ENCODE measurements at regions not wholly inside any gene's neighbourhood (a gene's known extent, or its start where the extent isn't known, plus 50 kb on each side); places are given as distances from the start of the nearest gene placed in this dataset.

DNA sequence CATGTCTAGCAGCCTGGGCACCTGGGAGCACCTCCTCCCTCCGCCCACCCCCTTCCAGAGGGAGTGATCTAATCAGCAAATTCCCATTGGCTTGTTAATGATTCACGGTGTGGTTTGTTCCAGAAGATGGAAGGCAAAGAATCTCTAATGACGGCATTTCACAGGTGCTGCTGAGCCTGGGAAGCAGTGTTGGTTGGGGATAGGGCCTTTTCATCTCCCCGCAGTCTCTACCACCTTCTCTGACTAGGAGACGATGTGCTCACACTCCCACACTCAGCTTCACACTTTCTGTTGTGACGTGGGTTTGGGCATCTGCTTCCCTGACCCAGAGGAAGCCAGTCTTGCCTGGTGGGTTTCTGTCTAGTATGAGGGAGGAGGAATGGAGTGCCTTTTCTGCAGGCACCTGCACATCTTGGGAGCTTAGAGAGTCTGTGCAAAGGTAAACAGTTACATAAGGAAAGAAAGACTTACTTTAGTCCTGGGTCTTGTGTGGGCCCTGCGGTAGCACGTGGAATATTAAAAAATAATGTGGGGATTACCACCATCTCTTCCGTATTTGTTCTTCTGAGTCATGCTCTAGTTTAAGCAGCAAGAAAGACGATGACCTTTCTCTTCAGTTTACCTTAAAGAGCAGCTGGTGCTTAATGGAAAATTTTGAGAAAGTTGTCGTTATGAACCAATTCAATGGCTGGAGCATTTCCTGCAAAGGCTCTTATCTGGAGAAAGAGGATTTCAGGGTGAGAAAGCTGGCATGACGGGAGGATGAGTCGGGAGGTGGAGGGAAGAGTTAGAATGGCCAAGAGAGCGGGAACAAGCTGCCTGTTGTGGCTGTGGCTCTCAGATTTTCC is 70.6 kb upstream of the ARHGAP5 start:
- no peak for DNase-seq

DNA sequence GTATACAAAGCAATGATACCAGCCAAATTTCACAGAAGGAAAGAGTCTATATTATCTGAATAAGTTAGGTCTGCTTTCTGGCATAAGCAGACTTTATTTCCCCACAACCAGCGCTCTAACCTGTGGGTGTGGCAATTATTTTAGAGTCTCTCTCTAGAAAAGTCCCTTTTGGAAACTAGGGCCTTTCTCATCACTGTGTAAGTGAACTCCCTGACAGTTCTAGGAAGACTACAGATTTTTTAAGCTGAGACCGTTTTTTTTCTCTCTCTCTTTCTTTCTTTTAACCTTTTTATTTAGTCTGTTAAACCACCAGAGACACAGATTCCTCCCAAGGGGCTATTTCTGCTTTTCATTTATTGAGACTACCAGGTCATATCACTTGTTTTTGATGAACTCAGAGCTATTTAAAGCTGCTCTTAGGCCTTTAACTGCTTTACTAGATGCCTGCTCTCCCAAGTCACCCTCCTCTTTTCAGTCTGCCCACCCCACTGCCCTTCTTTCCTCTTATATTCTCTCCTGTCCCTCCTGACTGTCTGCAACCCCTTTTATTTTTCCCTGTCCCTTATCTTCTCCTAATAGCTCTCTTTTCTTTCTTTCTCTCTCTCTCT is 69.2 kb upstream of the ARHGAP5 start:
- DNase-seq = no peak

DNA sequence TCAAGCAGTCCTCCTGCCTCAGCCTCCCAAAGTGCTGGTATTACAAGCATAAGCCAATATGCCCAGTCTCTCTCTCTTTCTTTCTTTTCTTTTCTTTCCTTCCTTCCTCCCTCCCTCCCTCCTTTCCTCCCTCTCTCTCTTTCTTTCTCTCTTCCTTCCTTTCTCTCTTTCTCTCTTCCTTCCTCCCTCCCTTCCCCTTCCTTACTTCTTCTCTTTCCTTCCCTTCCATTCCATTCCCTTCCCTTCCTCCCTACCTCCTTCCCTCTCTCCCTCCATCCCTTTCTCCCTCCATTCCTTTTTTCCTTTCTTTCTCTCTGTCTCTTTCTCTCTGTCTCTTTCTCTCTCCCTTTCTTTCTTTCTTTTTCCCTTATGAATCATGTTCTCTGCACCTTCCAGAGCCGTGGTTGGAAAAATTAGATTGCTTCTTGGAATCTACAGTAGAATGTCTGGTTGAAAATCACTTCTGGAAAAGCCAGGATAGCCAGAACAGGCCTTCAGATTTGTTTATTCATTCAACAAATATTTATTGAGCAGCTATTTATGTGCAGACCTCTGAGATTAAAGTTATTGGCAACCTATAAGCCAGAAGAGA is 68.4 kb upstream of the ARHGAP5 start:
- DNase-seq = no peak

DNA sequence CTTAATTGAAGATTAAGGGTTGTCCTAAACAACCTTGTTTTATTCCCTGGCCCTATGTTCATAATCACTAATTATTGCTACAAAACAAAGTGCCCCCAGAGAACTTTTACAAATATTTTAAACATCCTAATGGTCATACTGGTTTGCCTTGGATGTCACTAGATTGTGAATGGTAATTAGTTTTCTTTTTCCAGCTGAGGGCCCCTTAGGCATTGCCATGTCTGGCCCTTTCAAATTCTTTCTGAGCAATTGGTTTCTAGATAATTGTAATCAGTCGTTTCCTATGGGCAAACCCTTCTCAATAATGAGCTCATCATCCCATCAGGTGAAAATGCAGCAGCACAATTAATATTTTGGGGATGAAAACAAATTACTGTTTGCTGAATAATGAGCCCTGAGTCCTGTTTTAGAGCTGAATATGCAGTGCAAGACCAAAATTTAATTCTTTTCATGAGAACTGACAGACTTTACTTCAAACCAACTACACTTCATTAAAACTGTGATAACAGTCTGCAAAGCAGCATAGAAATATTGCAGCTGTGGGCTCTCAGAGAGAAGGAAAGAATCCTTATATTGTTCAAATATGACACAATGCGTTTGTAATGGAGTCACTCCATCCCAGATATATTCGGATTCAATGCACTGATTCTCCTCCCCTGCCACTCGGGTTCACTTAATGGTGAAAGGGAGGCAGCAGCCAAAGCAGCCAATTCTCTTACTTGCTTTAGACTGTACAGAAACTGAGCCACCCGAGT is 67.7 kb upstream of the ARHGAP5 start:
- no peak for DNase-seq

DNA sequence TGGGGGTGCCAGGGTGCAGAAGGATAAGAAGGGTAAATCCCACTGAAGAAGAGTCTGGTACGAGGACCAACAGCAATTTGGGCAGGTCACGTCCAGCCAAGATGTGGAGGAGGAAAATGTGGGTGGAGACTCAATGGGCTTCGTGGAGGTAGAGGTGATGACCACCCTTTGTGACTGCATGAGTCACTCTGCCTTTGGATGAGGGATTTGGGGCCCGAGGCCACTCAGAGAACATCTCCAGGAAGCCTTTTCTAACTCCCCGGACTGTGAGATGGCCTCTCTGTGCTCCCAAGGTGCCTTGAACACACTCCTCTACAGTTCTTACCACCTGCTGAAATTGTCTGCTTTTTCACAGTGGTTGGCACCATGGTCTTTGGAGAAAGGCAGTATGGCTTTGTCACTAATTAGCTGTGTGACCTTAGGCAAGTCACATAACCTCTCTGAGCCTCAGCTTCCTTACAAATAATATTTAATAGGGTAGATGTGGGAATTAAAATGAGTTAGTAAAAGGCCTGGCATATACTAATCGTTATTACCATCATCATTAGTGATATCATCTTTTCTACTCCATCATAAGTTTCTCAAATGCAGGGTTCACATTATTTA is 67.0 kb upstream of the ARHGAP5 start:
- no peak for DNase-seq

DNA sequence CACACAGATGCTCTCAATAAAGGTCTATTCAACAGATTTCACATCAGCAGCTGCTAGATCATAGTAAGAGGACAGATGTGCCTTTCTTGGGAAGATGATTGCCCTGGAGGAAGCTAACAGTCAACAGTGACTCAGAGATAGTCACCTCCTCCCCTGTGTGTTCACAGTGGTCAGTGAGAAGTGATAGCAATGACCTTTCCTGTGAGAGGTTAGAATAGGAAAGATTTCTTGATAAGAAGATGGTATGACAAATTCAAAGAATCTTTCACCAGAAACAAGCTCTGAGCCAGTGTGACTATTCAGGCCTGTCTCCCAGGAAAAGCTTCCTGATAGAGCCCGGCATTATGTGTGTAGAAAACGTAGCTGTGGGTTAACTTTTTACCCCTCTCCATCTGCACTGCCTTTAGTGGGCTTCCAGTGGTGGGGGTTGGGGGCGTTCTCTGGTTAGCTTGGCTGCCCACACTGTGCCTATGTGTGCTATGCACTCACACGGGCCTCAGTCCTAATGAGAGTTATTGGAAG is 66.4 kb upstream of the ARHGAP5 start:
- no peak for DNase-seq

DNA sequence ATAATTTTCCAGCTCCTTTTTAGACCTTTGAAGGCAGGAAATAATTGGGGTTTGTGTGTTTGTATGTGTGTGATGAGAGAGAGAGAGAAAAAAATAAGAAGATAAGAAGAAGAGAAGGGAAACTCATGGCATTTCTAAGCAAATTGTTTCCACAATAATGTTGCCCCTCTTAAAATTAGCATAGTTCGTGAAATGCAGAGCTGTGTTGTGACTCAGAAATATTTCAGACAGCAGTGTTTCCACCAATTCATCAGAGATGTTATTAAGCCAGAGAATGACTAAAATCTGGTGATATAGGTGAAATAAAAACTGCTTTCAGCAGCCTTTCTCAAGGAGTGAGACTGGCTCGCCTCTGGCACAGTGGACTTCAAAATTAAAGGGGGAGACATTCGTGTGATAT is 65.9 kb upstream of the ARHGAP5 start:
- no peak for DNase-seq

DNA sequence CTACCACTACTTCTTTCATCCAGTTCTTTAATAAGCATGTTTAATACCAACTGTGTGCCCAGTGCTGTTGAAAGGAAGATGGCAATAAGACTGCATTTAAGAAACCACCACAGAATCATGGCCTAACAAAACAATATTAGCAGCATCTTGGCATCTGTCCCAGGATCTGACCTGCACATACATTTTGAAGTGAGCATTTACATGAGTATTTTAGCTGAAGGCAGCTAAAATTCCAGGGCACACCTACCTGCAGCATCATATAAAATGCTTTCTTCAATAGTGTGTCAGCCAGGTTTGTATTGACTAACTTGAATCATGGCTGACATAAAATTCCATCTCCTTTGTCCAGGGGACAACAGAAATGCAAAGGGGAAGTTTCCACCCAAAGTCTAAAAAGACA is 65.0 kb upstream of the ARHGAP5 start:
- no peak for DNase-seq

DNA sequence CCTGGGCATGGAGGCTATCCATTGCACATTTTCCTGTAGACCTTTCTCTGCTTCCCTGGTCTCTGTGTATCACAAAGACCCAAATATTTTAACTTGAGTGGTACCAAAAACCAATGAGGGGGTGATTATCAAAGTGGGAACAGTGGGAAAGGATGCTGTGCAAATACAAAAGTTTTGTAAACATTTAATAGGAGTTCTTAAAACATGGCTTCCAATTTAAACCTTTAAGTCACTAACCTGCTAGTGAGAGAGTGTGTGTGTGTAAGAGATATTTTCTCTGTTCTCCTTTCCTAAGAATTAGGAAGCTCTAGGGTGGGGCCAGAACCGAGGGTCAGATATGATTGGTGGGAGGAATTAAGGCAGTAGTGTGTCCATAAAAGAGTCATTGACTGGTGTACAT is 64.5 kb upstream of the ARHGAP5 start:
- DNase-seq = no peak

DNA sequence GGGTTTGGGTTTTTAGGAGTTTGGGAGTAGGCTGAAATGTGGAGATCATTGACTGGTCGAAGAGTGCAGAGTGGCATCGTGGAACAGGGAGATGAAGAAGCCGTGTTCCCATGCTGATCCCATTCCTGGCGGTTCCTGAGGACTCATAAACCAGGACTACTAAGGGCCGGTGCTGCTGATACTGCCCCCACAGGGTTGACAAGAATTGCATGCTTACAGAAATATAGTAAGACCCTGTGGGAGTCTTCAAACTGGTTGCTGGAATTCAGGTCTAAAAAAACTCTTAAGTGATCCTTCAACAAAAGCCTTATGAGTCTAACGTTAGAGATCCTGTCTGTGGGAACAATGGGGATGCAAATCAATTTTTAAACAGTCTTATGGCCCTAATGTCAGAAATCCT is 64.0 kb upstream of the ARHGAP5 start:
- no peak for DNase-seq

DNA sequence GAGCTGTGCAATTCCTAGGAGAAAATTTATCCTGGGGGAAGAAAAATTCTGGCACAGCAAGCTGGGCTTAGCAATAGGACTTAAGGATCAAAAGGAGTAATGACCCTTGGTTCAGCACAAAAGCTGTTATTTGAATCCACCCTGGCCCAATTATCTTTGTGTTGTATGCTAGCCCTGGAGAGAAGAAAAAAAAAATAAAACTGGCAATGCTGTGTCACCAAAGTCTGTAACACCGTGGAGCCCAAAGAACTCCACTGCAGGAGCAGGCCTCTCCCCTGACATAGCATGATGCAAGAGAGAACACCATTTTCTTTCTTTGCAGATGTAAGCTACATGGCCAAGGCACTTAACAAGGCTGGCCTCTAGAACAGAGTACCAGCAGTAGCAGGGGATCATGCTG is 63.0 kb upstream of the ARHGAP5 start:
- no peak for DNase-seq

DNA sequence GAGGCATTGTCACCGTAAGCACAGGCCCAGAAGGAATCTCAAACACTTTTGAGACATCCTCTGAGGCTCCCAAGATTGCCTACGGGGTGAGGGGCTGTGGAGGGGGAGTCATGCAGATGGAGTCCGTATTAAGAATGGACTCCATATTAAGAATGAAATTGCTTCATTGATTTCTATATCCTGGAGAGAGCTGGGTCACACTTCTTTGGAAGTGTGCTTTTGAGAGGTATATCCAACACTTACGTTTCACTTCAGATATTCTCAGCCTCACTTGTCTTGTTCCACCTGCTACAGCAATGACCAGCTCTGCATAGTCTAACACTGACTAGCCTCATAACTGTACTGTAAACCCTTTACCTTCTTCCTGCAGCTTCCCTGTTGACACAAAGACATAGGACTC is 62.6 kb upstream of the ARHGAP5 start:
- no peak for DNase-seq

DNA sequence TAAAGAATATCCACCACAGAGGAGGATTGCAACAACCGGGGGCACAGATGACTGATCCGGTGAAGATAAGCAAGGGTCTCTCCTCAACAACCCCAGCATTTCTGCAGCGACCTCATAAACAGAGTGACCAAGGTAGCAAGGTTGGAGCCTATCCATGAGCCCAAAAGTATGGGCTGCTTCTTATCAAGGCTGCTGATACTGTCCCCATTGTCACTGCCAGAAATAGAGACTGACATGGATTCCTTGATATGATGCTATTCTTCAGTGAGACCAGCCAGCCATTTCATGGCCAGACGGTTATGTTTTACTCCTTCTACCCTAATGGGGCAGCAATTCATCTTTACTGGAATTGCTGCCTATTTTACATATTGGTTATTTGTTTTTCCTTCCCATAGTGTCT is 61.9 kb upstream of the ARHGAP5 start:
- no peak for DNase-seq

DNA sequence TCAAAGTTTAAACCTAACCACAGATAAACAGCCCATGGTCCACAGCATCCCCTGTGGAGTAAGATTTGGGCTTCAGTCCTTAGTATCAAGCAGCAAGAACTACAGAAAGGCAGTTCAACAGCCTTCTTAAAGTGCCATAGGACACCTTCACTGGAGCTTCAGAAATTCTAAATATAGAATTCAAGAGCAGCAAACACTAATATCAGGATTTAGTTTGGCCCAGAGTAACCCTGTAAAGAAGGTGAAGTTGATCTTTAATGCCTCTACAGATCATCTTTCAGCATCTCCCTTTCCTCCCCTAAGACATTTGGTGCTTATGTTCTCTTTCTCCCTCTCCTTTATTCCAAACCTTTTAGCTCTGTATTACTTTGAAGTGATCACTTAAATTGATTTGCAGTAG is 59.5 kb upstream of the ARHGAP5 start:
- no peak for DNase-seq

DNA sequence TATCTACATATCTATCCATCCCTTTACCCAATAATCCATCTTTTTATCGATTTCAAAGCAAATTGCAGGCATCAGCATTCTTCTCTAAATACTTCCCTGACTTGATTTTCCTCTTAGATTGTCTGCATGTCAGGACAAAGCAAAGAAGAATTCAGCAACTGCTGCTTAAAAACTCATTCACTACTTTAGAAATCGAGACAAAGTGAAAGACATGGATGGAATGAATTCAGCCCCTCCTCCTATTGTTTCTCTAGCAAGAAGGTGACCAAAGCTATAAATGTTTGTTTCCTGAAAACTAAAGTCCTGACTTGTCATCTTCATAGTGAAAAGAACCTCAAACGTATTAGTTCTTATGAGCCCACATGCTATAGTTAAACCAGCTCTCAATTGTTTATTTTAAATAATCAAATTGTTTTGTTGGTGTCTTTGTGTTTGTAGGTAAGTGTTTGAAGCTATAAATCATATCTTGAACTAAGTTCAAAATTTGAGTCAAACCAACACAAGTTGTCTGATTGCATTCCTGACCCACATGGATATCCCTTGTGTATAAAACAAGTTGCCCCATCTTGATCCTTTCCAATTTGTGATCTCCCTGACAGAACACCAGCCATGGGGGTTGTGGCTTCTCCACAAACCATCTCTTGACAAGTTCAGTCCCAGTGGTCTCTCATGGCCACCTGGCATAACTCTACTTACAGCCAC is 58.6 kb upstream of the ARHGAP5 start:
- DNase-seq = no peak

DNA sequence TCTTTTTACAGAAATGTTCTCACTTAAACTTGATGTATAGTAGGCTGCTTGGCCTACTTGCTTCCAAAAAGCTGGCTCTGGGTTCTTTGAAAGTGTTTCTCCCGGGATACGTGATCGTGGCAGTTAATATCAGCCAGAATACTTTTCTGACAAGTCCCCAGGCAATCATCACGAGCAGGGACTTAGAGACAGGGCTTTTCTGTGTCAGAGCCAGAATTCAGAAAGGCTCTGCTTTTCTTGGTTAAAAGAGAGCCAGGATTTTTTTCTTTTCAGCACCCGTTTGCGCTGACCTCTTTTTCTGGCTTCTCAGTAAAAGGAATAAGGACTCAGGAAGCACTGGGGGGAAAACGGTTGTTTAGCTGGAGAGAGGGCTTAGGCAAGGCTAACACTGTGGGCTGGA is 57.8 kb upstream of the ARHGAP5 start:
- DNase-seq = no peak

DNA sequence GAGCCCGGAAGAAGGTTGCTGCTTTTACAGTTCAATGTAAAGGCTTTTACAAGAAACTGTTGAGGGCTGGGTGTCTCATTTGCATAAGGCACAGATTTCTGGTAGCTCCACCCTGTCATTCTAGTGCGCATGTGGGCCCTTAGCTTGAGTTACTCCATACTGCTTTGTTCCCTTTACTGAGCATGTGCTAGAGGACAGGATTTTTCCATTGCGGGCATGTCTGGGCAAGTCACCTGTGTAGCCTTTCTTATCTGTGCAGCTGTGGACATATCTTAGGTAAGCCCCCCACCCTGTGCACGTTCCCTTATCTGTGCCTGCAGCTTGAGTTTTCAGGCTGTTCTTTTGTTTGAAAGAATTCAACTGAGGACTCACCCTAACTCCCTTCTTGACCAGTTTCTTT is 56.2 kb upstream of the ARHGAP5 start:
- no peak for DNase-seq

DNA sequence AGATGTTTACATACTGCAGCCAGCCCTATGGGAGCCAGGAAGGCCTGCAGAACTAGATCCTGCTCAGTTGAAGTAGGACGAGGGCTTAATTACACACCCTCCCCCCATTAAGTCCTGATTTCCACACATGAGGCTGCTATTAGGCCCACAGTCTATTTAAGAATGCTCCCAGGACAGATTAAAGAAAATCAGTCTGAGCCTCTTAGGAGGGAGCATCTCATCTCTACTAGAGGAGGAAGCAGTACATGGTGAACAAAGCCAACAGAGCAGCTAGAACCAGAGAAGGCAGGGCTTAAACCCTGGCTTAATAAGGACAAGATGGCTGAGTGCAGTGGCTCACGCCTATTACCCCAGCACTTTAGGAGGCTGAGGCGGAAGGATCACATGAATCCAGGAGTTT is 55.8 kb upstream of the ARHGAP5 start:
- DNase-seq = no peak

DNA sequence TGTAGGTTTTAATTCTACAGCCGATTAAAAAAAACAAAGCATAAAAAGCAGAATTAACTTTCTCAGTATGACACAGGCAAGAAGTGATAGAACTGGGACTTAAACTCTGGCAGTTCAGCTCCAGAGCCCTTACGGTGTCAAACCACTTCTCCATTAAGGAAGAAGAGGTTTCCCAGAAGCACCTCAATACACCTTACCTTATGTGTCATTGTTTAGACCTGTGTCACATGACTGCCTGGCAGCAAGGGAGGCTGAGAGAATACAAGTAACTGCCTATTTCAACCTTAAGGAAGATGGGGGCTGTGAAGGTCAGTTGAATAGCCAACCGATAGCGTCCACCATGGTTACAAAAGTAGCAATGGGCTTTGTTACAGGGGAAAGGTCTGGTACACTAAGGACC is 54.6 kb upstream of the ARHGAP5 start:
- no peak for DNase-seq

DNA sequence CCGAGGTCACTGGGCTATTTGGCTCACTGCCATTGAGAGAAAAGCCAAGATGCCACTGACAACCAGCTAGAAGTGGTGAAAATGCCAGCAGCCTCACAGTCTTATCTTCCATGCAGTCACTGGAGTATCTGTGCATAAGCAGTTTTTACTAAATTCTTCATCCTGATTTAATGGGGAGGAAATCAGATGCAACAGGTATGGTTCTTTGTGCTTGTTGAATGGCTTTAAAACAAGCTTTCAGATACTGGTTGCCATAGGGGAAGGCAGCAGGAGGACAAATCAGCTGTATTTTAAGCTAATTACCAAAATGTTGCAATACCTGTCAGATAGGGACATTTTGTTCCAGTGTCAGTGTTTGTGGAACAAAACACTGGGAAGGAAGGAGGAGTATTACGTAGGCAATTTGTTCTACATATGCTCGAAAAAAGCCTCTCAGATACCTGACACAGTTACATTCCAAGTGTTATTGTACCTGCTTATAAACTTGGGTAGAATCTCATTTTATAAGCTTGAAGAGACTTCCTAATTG is 54.1 kb upstream of the ARHGAP5 start:
- DNase-seq = no peak

DNA sequence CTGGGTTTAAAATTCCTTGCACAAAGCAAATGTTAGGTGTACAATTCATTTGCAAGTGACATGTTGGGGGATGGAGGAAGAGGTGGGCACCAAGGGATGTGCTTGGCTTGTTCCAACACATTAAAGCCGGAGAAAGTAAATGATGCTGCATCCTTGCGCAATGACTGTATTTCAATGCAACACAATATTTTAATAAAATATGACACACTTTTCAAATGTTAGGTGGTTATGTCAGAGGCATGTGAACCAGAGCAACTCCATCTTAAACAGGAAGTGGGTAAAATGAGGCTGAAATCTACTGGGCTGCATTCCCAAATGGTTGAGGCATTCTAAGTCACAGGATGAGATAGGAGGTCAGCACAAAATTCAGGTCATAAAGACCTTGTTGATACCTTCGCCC is 53.6 kb upstream of the ARHGAP5 start:
- DNase-seq = no peak
